Neutrophil (primary cell): ENCODE measurements at regions not wholly inside any gene's neighbourhood (a gene's known extent, or its start where the extent isn't known, plus 50 kb on each side); places are given as distances from the start of the nearest gene placed in this dataset.
"Not testable (repeated sequence)": the region's sequence is repeated elsewhere in the genome, so short reads cannot be mapped to it uniquely, and the experiment has no call there.

Source experiments
- H3K27ac ChIP-seq: fragments of 200-600 bp; sonication (generic); 2 replicates; pipeline ENCODE4 v1.5.1; 2016; ENCODE audit warnings: mild to moderate bottlenecking, moderate library complexity
- H3K27me3 ChIP-seq: fragments of 200-600 bp; sonication (generic); 2 replicates; pipeline ENCODE4 v1.6.0; 2016; ENCODE audit warnings: mild to moderate bottlenecking
- H3K36me3 ChIP-seq: fragments of 200-600 bp; sonication (generic); 2 replicates; pipeline ENCODE4 v1.5.1; 2017
- H3K4me1 ChIP-seq, 2 experiments: fragments of 200-600 bp in 1 of 2; sonication (generic) in 1 of 2; 1 replicate in 1 of 2; 2 replicates in 1 of 2; pipeline versions ENCODE4 v1.5.1 to v1.6.1; 2013 to 2016; ENCODE audit warnings: low read depth in 1 of 2, low read length in 1 of 2, mild to moderate bottlenecking in 1 of 2, moderate library complexity in 1 of 2; ENCODE audit not compliant: control insufficient read depth in 1 of 2, insufficient read depth in 1 of 2
- H3K4me3 ChIP-seq, 2 experiments: fragments of 200-600 bp in 1 of 2; sonication (generic) in 1 of 2; 1 replicate in 1 of 2; 2 replicates in 1 of 2; pipeline ENCODE4 v1.5.1; 2013 to 2016; ENCODE audit warnings: low read depth in 1 of 2, low read length in 1 of 2, mild to moderate bottlenecking in 1 of 2, moderate library complexity in 1 of 2
- H3K9me3 ChIP-seq: fragments of 200-600 bp; sonication (generic); 2 replicates; pipeline ENCODE4 v1.5.1; 2016
- TF ChIP-seq, protein P1 (sequence below): fragments of 200-600 bp; sonication (generic); IDR thresholded peaks from 2 replicates; pipeline ENCODE4 v1.5.1; 2016; ENCODE audit warnings: antibody characterized with exemption

DNA sequence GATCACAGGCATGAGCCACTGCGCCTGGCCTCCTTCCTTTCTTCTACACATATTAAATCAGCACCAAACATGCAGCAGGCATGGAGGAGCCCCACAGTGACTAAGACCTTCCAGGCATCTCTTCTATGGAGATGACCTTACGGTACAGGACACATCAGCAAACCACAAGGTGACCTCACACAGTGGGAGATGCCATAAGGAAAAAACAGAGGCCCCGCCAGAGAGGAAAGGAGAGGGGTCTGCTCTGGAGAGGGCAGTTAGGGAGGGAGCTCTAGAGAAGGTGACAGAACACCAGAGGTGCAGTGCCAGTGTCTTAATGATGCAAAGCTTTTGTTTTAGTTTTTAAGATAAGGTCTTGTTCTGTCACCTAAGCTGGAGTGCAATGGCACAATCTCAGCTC, 81.1 kb upstream of the ESRRB start:
- TF ChIP-seq, protein P1, sequence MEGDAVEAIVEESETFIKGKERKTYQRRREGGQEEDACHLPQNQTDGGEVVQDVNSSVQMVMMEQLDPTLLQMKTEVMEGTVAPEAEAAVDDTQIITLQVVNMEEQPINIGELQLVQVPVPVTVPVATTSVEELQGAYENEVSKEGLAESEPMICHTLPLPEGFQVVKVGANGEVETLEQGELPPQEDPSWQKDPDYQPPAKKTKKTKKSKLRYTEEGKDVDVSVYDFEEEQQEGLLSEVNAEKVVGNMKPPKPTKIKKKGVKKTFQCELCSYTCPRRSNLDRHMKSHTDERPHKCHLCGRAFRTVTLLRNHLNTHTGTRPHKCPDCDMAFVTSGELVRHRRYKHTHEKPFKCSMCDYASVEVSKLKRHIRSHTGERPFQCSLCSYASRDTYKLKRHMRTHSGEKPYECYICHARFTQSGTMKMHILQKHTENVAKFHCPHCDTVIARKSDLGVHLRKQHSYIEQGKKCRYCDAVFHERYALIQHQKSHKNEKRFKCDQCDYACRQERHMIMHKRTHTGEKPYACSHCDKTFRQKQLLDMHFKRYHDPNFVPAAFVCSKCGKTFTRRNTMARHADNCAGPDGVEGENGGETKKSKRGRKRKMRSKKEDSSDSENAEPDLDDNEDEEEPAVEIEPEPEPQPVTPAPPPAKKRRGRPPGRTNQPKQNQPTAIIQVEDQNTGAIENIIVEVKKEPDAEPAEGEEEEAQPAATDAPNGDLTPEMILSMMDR = no peak
- Histone ChIP-seq H3K9me3 (no peaks in the 10 kb centered on the region), H3K36me3 (no peaks in the 10 kb centered on the region), H3K4me1 (no peaks in the 10 kb centered on the region), H3K4me3 (no peak overlapping the region), H3K27ac (no peak overlapping the region), H3K27me3 (peaks cover 17% of the 10 kb centered on the region)

DNA sequence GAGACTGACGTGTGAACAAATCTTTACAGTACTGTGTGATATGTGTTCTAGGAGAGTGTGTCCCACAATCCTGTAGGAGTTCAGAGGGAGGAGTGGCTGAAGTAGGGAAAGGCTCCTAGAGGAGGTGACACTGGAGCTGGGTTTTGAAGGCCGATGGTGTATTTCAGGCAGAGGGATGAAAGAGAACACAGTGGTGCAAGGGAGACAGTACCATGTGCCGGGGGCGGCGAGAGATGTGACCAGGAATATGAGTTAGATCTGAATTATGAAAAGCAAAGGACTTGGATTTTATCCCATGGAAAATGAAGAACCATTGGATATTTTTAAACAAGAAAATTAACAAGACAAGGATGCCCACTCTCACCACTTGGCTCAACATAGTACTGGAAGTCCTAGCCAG, 77.0 kb upstream of the ESRRB start:
- peaks cover 4% of the 10 kb centered on the region for H3K27me3 ChIP-seq
- H3K9me3 ChIP-seq = no peaks in the 10 kb centered on the region
- H3K27ac ChIP-seq = no peak overlapping the region
- H3K4me3 ChIP-seq = no peak overlapping the region
- TF ChIP-seq, protein P1 = no peak
- no peaks in the 10 kb centered on the region for H3K36me3 ChIP-seq
- H3K4me1 ChIP-seq = no peaks in the 10 kb centered on the region

DNA sequence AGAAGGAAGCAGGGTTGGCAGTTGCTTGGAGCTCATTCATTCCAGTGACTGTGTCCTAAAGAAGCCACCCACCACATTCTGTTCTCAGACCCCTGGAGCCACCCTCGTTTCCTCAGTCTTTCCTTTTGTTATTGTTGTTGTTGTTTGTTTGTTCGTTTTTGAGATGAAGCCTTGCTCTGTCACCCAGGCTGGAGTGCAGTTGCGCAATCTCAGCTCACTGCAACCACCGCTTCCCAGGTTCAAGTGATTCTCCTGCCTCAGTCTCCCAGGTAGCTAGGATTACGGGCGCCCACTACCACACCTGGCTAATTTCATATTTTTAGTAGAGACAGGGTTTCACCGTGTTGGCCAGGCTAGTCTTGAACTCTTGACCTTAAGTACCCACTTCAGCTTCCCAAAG, 72.7 kb upstream of the ESRRB start:
- not testable (repeated sequence) for H3K27me3 ChIP-seq, H3K4me1 ChIP-seq, H3K4me3 ChIP-seq, H3K27ac ChIP-seq, H3K36me3 ChIP-seq, H3K9me3 ChIP-seq

DNA sequence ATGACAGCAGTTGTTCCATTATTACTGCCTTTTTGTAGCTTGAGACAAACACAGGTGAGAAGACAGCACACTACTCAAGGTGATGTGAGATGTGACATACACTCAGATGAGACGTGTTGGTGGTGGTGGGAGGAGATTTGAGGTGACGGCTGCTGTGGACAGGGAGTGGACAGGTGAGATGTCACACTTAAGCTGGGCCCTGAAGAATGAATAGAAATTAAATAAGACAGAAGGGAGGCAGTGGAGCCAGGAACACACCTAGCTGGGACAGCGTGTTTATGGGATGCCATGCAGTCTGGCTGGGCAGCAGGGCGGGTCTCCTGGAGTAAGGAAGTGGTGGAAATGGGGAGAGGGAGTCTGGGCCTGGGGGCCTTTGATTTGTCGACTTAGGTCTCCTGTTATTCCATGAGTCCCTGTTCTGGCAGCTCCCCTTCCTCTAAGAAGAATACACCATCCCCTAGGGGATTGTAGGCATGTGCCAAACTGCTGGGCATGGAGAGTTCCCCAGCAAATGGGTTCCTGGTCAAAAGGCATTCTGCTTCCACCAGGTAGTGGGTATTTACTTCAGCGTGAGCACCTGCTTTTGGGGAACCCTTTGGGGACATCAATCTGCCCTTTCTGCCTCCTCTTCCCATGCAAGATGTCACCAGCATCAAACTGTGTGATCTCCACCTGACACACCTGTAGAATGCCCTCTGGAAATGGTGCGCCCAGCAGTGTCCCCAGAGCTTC, 71.2 kb upstream of the ESRRB start:
- H3K4me3 ChIP-seq = no peak overlapping the region
- TF ChIP-seq, protein P1 = no peak
- H3K4me1 ChIP-seq = no peaks in the 10 kb centered on the region
- H3K27me3 ChIP-seq = peaks cover 19% of the 10 kb centered on the region
- no peaks in the 10 kb centered on the region for H3K36me3 ChIP-seq
- no peak overlapping the region for H3K27ac ChIP-seq
- no peaks in the 10 kb centered on the region for H3K9me3 ChIP-seq

DNA sequence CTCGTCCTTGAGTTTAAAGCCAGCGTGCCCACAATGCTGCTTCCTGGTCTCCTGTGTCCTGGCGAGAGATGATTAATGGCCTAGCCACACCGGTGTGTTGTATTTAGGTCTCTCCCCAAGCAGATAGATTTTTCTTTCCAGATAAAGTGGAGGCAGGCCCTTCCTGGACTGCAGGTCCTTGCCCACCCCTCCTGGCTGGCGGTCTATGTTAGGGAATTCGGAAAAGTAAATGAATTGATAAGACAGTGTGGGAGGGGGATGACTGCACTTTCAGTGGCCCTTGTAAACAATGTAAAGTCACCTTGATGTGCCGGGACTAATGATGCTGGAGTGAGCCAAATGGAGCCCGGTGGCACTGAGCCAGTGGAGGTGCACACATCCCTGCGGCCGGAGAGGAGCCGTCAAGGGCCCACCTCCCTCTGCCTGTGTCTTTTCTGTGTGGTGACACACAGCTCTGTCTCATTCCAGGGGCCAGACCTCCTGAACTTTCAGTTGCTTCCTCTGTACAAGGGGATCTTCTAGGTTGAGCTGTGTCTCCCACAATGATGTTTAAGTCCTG, 70.6 kb upstream of the ESRRB start:
- H3K27me3 ChIP-seq = peaks cover 25% of the 10 kb centered on the region
- H3K4me1 ChIP-seq = no peaks in the 10 kb centered on the region
- H3K36me3 ChIP-seq = no peaks in the 10 kb centered on the region
- H3K4me3 ChIP-seq = no peak overlapping the region
- no peak overlapping the region for H3K27ac ChIP-seq
- TF ChIP-seq, protein P1 = no peak
- H3K9me3 ChIP-seq = no peaks in the 10 kb centered on the region

DNA sequence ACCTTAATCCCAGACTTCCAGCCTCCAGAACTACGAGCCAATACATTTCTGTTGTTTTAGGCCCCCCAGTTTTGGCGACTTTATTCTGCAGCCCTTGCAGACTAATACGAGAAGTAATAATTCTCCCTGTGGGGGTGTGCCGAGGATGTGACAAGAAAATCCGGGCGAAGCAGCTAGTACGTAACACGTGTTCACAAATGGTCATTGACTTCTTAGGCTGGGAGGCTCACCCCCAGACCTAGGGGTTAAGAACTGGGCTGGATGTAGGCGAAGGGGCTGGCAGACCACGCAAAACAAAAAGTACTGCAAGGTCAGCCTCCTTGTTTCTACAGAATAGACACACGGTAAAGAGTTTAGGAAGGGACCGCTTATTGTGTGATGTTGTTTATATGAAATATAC, 69.8 kb upstream of the ESRRB start:
- H3K27ac ChIP-seq = no peak overlapping the region
- no peaks in the 10 kb centered on the region for H3K36me3 ChIP-seq
- H3K4me1 ChIP-seq = no peaks in the 10 kb centered on the region
- H3K4me3 ChIP-seq = no peak overlapping the region
- peaks cover 33% of the 10 kb centered on the region for H3K27me3 ChIP-seq
- H3K9me3 ChIP-seq = no peaks in the 10 kb centered on the region
- TF ChIP-seq, protein P1 = no peak
